Lung (tissue), 11 donors: ENCODE measurements at regions not wholly inside any gene's neighbourhood (a gene's known extent, or its start where the extent isn't known, plus 50 kb on each side); places are given as distances from the start of the nearest gene placed in this dataset.
"Not testable (repeated sequence)": the region's sequence is repeated elsewhere in the genome, so short reads cannot be mapped to it uniquely, and the experiment has no call there.

Experiments used
- ATAC-seq: fragments of 200-7000 bp; cut with Tn5 transposase; one replicate; pipeline ENCODE4 v1.9.1; 2020; ENCODE audit warnings: moderate number of reproducible peaks; ENCODE audit not compliant: insufficient read depth, low FRiP score
- DNase-seq, 3 donors: peaks; one replicate each; pipeline ENCODE4 v3.0.0-alpha.2; 2013 to 2017
- H3K27ac ChIP-seq, 2 donors: one replicate each; pipeline ENCODE4 v1.5.1; 2013; ENCODE audit warnings: mild to moderate bottlenecking in 2 of 2, moderate library complexity in 2 of 2, control low read depth in 1 of 2, inconsistent platforms in 1 of 2, low read depth in 1 of 2, low read length in 1 of 2
- H3K27me3 ChIP-seq, 3 donors: one replicate each; pipeline ENCODE4 v1.5.1; 2013; ENCODE audit warnings: low read length in 2 of 3; ENCODE audit not compliant: control insufficient read depth in 3 of 3, insufficient read depth in 3 of 3
- H3K36me3 ChIP-seq, 4 donors: one replicate each; pipeline ENCODE4 v1.5.1; 2013; ENCODE audit warnings: low read length in 4 of 4, mild to moderate bottlenecking in 1 of 4, moderate library complexity in 1 of 4; ENCODE audit not compliant: control insufficient read depth in 4 of 4, insufficient read depth in 4 of 4
- H3K4me1 ChIP-seq, 5 donors: one replicate each; pipeline ENCODE4 v1.5.1; 2013; ENCODE audit warnings: low read length in 5 of 5, mild to moderate bottlenecking in 2 of 5, moderate library complexity in 1 of 5; ENCODE audit not compliant: control insufficient read depth in 5 of 5, insufficient read depth in 5 of 5
- H3K4me3 ChIP-seq: one replicate; pipeline ENCODE4 v1.5.1; 2013; ENCODE audit warnings: mild to moderate bottlenecking, control low read depth, moderate library complexity
- H3K9ac ChIP-seq, 2 donors: one replicate each; pipeline ENCODE4 v1.5.1; 2013; ENCODE audit warnings: low read length in 2 of 2, control low read depth in 1 of 2; ENCODE audit not compliant: insufficient read depth in 1 of 2
- H3K9me3 ChIP-seq, 4 donors: one replicate each; pipeline ENCODE4 v1.5.1; 2013; ENCODE audit warnings: low read length in 3 of 4, mild to moderate bottlenecking in 1 of 4, moderate library complexity in 1 of 4; ENCODE audit not compliant: control insufficient read depth in 4 of 4, insufficient read depth in 3 of 4
- CTCF ChIP-seq: IDR thresholded peaks from 2 replicates; pipeline ENCODE4 v1.5.1; 2012; ENCODE audit warnings: mild to moderate bottlenecking; ENCODE audit errors: control extremely low read depth, extremely low read depth
- WGBS, 2 donors: extraction: QIAGEN DNeasy Blood & Tissue Kit; methylation state at CpG; one replicate each; pipeline ENCODE4 v1.1.7; 2013; 5-methylcytosine and 5-hydroxymethylcytosine counted together
- donor health status: control.
- donor health status: control.
- donor health status: Bipolar disorder and iron deficiency.
- donor health status: healthy.
- donor health status: DM: yes; HTN: yes; CAD: no.

GRCh38 chr6:126665551-126665950, 325.6 kb downstream of the CENPW start:
- Histone ChIP-seq H3K9me3 (no peaks in the 10 kb centered on the region), H3K27ac (no peak overlapping the region), H3K4me1 (peaks cover 0 to 3% (median 0%) of the 10 kb centered on the region in 5 donors), H3K27me3 (no peaks in the 10 kb centered on the region), H3K36me3 (no peaks in the 10 kb centered on the region), H3K4me3 (no peak overlapping the region), H3K9ac (no peak overlapping the region)
- TF ChIP-seq CTCF: no peak
- no peak for ATAC-seq
- 82 to 84% methylated on average over 3 of the region's 3 CpGs for WGBS, 2 donors
- DNase-seq: no peak

DNA sequence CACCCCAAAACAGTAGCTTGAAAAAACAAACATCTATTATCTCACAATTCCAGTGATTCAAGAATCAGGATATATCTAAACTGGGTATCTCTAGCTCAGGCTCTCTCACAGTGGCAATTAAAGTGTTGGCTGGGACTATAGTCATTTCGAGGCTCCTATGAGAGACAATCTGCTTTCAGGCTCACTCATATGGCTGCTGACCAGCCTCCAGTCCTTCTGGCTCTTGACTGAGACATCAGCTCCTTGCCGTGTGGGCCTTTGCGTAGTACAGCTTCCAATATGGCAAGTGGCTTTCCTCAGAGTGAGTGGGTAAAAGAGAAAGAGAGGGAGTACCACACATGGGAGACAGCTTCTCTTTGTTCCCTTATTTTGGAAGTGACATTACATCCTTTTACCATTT, 327.2 kb downstream of the CENPW start:
- H3K36me3 ChIP-seq: no peaks in the 10 kb centered on the region
- 88 to 89% methylated on average over 3 of the region's 3 CpGs for WGBS, 2 donors
- no peaks in the 10 kb centered on the region for H3K9me3 ChIP-seq
- no peak overlapping the region for H3K27ac ChIP-seq
- no peak overlapping the region for H3K4me3 ChIP-seq
- no peak overlapping the region for H3K9ac ChIP-seq
- H3K27me3 ChIP-seq: no peaks in the 10 kb centered on the region
- DNase-seq (no peak), ATAC-seq (no peak)
- H3K4me1 ChIP-seq: peaks cover 0 to 3% (median 0%) of the 10 kb centered on the region in 5 donors
- no peak for TF ChIP-seq CTCF

- no peak for TF ChIP-seq CTCF
- no peaks in the 10 kb centered on the region for H3K9me3 ChIP-seq
- DNase-seq (no peak), ATAC-seq (no peak)
- no peaks in the 10 kb centered on the region for H3K36me3 ChIP-seq
- H3K4me3 ChIP-seq: no peak overlapping the region
- no peak overlapping the region for H3K27ac ChIP-seq
- no peak overlapping the region for H3K9ac ChIP-seq
- H3K4me1 ChIP-seq: peaks cover 0 to 3% (median 0%) of the 10 kb centered on the region in 5 donors
- no peaks in the 10 kb centered on the region for H3K27me3 ChIP-seq
Observed at GRCh38 chr6:126667728-126668127, 327.8 kb downstream of the CENPW start.

GRCh38 chr6:126672649-126673048, 332.7 kb downstream of the CENPW start:
- Histone ChIP-seq H3K4me1 (no peaks in the 10 kb centered on the region), H3K27ac (no peak overlapping the region), H3K4me3 (no peak overlapping the region), H3K9me3 (no peaks in the 10 kb centered on the region), H3K36me3 (no peaks in the 10 kb centered on the region), H3K9ac (no peak overlapping the region), H3K27me3 (no peaks in the 10 kb centered on the region)
- no peak for TF ChIP-seq CTCF
- WGBS, 2 donors: 60 to 82% methylated on average over 1 of the region's 1 CpG
- ATAC-seq (no peak), DNase-seq (no peak)

DNA sequence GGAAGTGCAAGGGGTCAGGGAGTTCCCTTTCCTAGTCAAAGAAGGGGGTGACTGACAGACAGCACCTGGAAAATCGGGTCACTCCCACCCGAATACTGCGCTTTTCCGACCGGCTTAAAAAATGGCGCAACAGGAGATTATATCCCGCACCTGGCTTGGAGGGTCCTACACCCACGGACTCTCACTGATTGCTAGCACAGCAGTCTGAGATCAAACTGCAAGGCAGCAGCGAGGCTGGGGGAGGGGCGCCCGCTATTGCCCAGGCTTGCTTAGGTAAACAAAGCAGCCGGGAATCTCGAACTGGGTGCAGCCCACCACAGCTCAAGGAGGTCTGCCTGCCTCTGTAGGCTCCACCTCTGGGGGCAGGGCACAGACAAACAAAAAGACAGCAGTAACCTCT, 333.8 kb downstream of the CENPW start:
- H3K4me1 ChIP-seq, H3K27ac ChIP-seq, ATAC-seq, H3K9me3 ChIP-seq, H3K36me3 ChIP-seq, H3K27me3 ChIP-seq, DNase-seq, H3K4me3 ChIP-seq, H3K9ac ChIP-seq: not testable (repeated sequence)
- 92 to 95% methylated on average over 13 of the region's 13 CpGs for WGBS, 2 donors
